Mesenchymal stem cell (in vitro differentiated cells and primary cell): ENCODE measurements at regions not wholly inside any gene's neighbourhood (a gene's known extent, or its start where the extent isn't known, plus 50 kb on each side); places are given as distances from the start of the nearest gene placed in this dataset.

Source experiments
- DNase-seq: peaks from one replicate; pipeline ENCODE4 v3.0.0-alpha.2; 2013
- H2AFZ ChIP-seq: one replicate; pipeline ENCODE4 v1.6.1; 2013; ENCODE audit warnings: low read depth, mild to moderate bottlenecking, control low read depth, inconsistent platforms, low read length, moderate library complexity
- H2AK5ac ChIP-seq: 2 replicates; pipeline ENCODE4 v1.6.1; 2013; ENCODE audit warnings: low read length, moderate library complexity, mild to moderate bottlenecking, inconsistent platforms; ENCODE audit not compliant: severe bottlenecking
- H2BK120ac ChIP-seq: one replicate; pipeline ENCODE4 v1.6.1; 2013; ENCODE audit warnings: low read depth, mild to moderate bottlenecking, inconsistent platforms, low read length, moderate library complexity
- H2BK12ac ChIP-seq, 2 experiments: one replicate each; pipeline ENCODE4 v1.6.1; 2013; ENCODE audit warnings: inconsistent platforms in 2 of 2, low read length in 2 of 2, mild to moderate bottlenecking in 2 of 2, moderate library complexity in 2 of 2, control low read depth in 1 of 2
- H2BK15ac ChIP-seq: one replicate; pipeline ENCODE4 v1.6.1; 2013; ENCODE audit warnings: mild to moderate bottlenecking, low read depth, inconsistent platforms; ENCODE audit not compliant: poor library complexity, severe bottlenecking
- H2BK5ac ChIP-seq: 2 replicates; pipeline ENCODE4 v1.6.1; 2013; ENCODE audit warnings: low read depth, mild to moderate bottlenecking, low read length, control low read depth, inconsistent platforms; ENCODE audit not compliant: poor library complexity, severe bottlenecking
- H3K14ac ChIP-seq, 2 experiments: one replicate each; pipeline ENCODE4 v1.6.1; 2013; ENCODE audit warnings: inconsistent platforms in 2 of 2, low read length in 2 of 2, control low read depth in 1 of 2, mild to moderate bottlenecking in 1 of 2, moderate library complexity in 1 of 2
- H3K18ac ChIP-seq, 2 experiments: one replicate each; pipeline ENCODE4 v1.6.1; 2013; ENCODE audit warnings: inconsistent platforms in 2 of 2, low read length in 2 of 2, control low read depth in 1 of 2, low read depth in 1 of 2, mild to moderate bottlenecking in 1 of 2
- H3K23ac ChIP-seq, 2 experiments: one replicate each; pipeline ENCODE4 v1.6.1; 2013; ENCODE audit warnings: inconsistent platforms in 2 of 2, low read length in 2 of 2, mild to moderate bottlenecking in 2 of 2, moderate library complexity in 2 of 2, control low read depth in 1 of 2
- H3K27ac ChIP-seq: 2 replicates; pipeline ENCODE4 v1.5.1; 2013; ENCODE audit warnings: mild to moderate bottlenecking, moderate library complexity, low read length, control low read depth, inconsistent platforms; ENCODE audit not compliant: poor library complexity, severe bottlenecking
- H3K27me3 ChIP-seq, 2 experiments: 2 replicates each; pipeline versions ENCODE4 v1.6.1 to v1.7.0; 2013; ENCODE audit warnings: low read length in 2 of 2, mild to moderate bottlenecking in 2 of 2, moderate library complexity in 2 of 2, control low read depth in 1 of 2, inconsistent platforms in 1 of 2; ENCODE audit not compliant: control insufficient read depth in 1 of 2, insufficient read depth in 1 of 2
- H3K36me3 ChIP-seq, 2 experiments: 2 replicates each; pipeline versions ENCODE4 v1.6.1 to v1.7.0; 2013; ENCODE audit warnings: low read length in 2 of 2, control low read depth in 1 of 2, inconsistent platforms in 1 of 2, low read depth in 1 of 2, mild to moderate bottlenecking in 1 of 2; ENCODE audit not compliant: insufficient read depth in 2 of 2, control insufficient read depth in 1 of 2
- H3K4ac ChIP-seq, 2 experiments: one replicate each; pipeline ENCODE4 v1.6.1; 2013; ENCODE audit warnings: inconsistent platforms in 2 of 2, low read length in 2 of 2, mild to moderate bottlenecking in 2 of 2, moderate library complexity in 2 of 2, control low read depth in 1 of 2, low read depth in 1 of 2
- H3K4me1 ChIP-seq: 2 replicates; pipeline ENCODE4 v1.6.1; 2013; ENCODE audit warnings: low read depth, low read length, control low read depth; ENCODE audit not compliant: control insufficient read depth, insufficient read depth
- H3K4me2 ChIP-seq: 2 replicates; pipeline ENCODE4 v1.6.1; 2013; ENCODE audit warnings: low read length, mild to moderate bottlenecking, inconsistent platforms; ENCODE audit not compliant: poor library complexity, severe bottlenecking
- H3K4me3 ChIP-seq, 2 experiments: 2 replicates each; pipeline versions ENCODE4 v1.5.1 to v1.7.0; 2013; ENCODE audit warnings: low read length in 2 of 2, mild to moderate bottlenecking in 2 of 2, control low read depth in 1 of 2, low read depth in 1 of 2; ENCODE audit not compliant: insufficient read depth in 1 of 2
- H3K79me1 ChIP-seq: replicated peaks from 2 replicates; pipeline ENCODE4 v1.6.1; 2013; ENCODE audit warnings: mild to moderate bottlenecking, control low read depth, low read length, inconsistent platforms; ENCODE audit not compliant: poor library complexity, severe bottlenecking
- H3K9ac ChIP-seq: 2 replicates; pipeline ENCODE4 v1.7.0; 2013; ENCODE audit warnings: mild to moderate bottlenecking, low read length, moderate library complexity
- H3K9me3 ChIP-seq: 2 replicates; pipeline ENCODE4 v1.7.0; 2013; ENCODE audit warnings: mild to moderate bottlenecking, low read length; ENCODE audit not compliant: control insufficient read depth
- H4K8ac ChIP-seq: one replicate; pipeline ENCODE4 v1.6.1; 2013; ENCODE audit warnings: inconsistent platforms, mild to moderate bottlenecking, low read length, moderate library complexity
- H4K91ac ChIP-seq: one replicate; pipeline ENCODE4 v1.6.1; 2013; ENCODE audit warnings: mild to moderate bottlenecking, low read length, inconsistent platforms
- WGBS: methylation state at CpG from one replicate; pipeline ENCODE4 v1.1.7; 2013; ENCODE audit warnings: mixed read lengths; 5-methylcytosine and 5-hydroxymethylcytosine counted together

DNA sequence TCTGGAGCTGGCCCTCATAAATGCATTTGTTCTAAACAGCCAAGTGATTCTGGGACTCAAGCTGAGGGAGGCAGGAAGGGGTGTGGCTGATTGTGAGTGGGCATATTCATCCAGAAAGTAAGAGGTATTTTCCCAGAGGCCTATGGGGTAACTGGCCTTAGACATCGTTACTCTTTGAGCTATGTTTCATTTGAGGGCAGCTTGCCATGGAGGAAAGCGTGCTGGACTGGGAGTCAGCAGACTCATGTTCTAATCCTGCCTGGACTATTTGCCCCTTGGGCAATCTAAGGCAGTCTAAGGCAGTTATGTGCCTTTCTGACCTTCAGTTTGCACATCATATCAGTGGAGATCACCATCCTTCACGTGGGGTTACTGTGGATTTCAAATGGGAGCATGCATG, 93.5 kb upstream of the SLC14A2 start:
- Histone ChIP-seq H2AFZ (no peak overlapping the region), H2BK12ac (no peak overlapping the region), H3K4me2 (no peak overlapping the region), H3K23ac (no peak overlapping the region), H3K18ac (no peak overlapping the region), H3K36me3 (no peaks in the 10 kb centered on the region), H3K4me1 (peaks cover 25% of the 10 kb centered on the region), H3K27ac (no peak overlapping the region), H2BK5ac (no peak overlapping the region), H3K4me3 (no peak overlapping the region), H3K4ac (no peak overlapping the region), H2BK15ac (no peak overlapping the region), H3K27me3 (no peaks in the 10 kb centered on the region), H4K8ac (no peak overlapping the region), H3K9ac (peak overlapping the region; percentile 56), H2AK5ac (no peak overlapping the region), H3K14ac (no peak overlapping the region), H3K79me1 (no peaks in the 10 kb centered on the region), H4K91ac (no peak overlapping the region), H2BK120ac (no peak overlapping the region), H3K9me3 (no peaks in the 10 kb centered on the region)
- WGBS = 66% methylated on average over 3 of the region's 3 CpGs
- DNase-seq = no peak

DNA sequence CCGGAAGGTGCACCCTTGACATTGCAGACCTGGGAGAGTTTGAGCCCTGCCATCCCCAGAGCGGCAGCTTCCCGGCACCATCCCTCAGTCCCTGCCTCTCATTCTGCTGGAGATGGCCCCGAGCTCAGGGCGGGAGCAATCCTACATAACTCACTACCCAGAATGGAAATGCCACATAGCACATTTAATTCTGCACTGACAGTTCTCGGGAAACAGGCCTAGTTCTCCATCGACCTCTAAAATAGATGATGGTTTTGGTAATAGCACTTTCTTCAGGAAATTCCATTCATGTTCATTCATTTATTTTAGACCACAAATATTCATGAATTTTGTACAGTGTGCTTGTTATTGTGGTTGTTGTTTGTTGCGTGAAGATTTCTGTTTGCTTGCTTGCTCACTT, 92.9 kb upstream of the SLC14A2 start:
- Histone ChIP-seq H2AFZ (no peak overlapping the region), H3K27me3 (no peaks in the 10 kb centered on the region), H3K4ac (no peak overlapping the region), H2AK5ac (no peak overlapping the region), H3K79me1 (no peaks in the 10 kb centered on the region), H2BK5ac (no peak overlapping the region), H3K27ac (peak overlapping the region; percentile 18), H3K9me3 (no peaks in the 10 kb centered on the region), H3K4me1 (peaks cover 21% of the 10 kb centered on the region), H3K14ac (no peak overlapping the region), H2BK15ac (no peak overlapping the region), H3K4me3 (no peak overlapping the region), H4K8ac (no peak overlapping the region), H2BK120ac (no peak overlapping the region), H3K18ac (no peak overlapping the region), H2BK12ac (no peak overlapping the region), H4K91ac (no peak overlapping the region), H3K4me2 (no peak overlapping the region), H3K9ac (no peak overlapping the region), H3K36me3 (no peaks in the 10 kb centered on the region), H3K23ac (no peak overlapping the region)
- DNase-seq = peak; percentile 23
- WGBS = 100% methylated on average over 3 of the region's 8 CpGs

DNA sequence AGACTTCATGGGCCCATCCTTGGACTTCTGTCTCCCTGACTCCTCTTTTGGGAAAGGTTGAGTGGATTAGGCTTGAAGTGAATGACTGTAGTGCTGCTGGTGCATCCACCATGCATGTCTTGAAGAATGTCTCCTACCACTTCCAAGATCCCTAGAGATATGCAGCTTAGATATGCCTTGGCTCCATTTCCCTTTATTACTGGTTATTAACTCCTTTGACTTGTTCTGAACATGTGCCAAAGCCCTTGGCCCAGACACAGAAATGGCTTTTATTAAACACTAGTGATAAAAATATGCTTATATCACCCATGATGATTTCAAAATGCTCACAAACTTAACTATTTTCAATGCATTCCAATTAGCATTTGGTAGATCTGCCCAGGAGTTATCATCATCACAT, 90.0 kb upstream of the SLC14A2 start:
- Histone ChIP-seq H4K91ac (no peak overlapping the region), H3K36me3 (no peaks in the 10 kb centered on the region), H2BK15ac (no peak overlapping the region), H3K79me1 (no peaks in the 10 kb centered on the region), H3K4ac (no peak overlapping the region), H4K8ac (no peak overlapping the region), H2BK12ac (no peak overlapping the region), H3K4me3 (no peak overlapping the region), H3K9me3 (no peaks in the 10 kb centered on the region), H3K23ac (no peak overlapping the region), H3K9ac (no peak overlapping the region), H2AFZ (no peak overlapping the region), H3K27ac (no peak overlapping the region), H2AK5ac (no peak overlapping the region), H3K4me2 (no peak overlapping the region), H2BK120ac (no peak overlapping the region), H3K27me3 (no peaks in the 10 kb centered on the region), H3K4me1 (peaks cover 12% of the 10 kb centered on the region), H2BK5ac (no peak overlapping the region), H3K14ac (no peak overlapping the region), H3K18ac (no peak overlapping the region)
- DNase-seq = no peak

- H3K4me3 ChIP-seq = no peak overlapping the region
- no peak overlapping the region for H2BK120ac ChIP-seq
- H3K79me1 ChIP-seq = no peaks in the 10 kb centered on the region
- H2BK12ac ChIP-seq = no peak overlapping the region
- no peaks in the 10 kb centered on the region for H3K9me3 ChIP-seq
- no peak overlapping the region for H3K18ac ChIP-seq
- WGBS = 50% methylated on average over 3 of the region's 3 CpGs
- H2BK15ac ChIP-seq = no peak overlapping the region
- no peak overlapping the region for H4K8ac ChIP-seq
- DNase-seq = no peak
- H3K4me1 ChIP-seq = peaks cover 9% of the 10 kb centered on the region
- H3K36me3 ChIP-seq = no peaks in the 10 kb centered on the region
- no peak overlapping the region for H2AFZ ChIP-seq
- peak overlapping the region; percentile 43 for H3K9ac ChIP-seq
- no peaks in the 10 kb centered on the region for H3K27me3 ChIP-seq
- H2AK5ac ChIP-seq = no peak overlapping the region
- no peak overlapping the region for H3K4me2 ChIP-seq
- H3K27ac ChIP-seq = no peak overlapping the region
- no peak overlapping the region for H3K4ac ChIP-seq
- H4K91ac ChIP-seq = no peak overlapping the region
- no peak overlapping the region for H3K23ac ChIP-seq
- no peak overlapping the region for H2BK5ac ChIP-seq
- H3K14ac ChIP-seq = no peak overlapping the region
Observed at GRCh38 chr18:45526114-45526841, 89.0 kb upstream of the SLC14A2 start.
